ENCODE measurements at regions not wholly inside any gene's neighbourhood (a gene's known extent, or its start where the extent isn't known, plus 50 kb on each side); places are given as distances from the start of the nearest gene placed in this dataset.
"Not testable (repeated sequence)": the region's sequence is repeated elsewhere in the genome, so short reads cannot be mapped to it uniquely, and the experiment has no call there.

DNA sequence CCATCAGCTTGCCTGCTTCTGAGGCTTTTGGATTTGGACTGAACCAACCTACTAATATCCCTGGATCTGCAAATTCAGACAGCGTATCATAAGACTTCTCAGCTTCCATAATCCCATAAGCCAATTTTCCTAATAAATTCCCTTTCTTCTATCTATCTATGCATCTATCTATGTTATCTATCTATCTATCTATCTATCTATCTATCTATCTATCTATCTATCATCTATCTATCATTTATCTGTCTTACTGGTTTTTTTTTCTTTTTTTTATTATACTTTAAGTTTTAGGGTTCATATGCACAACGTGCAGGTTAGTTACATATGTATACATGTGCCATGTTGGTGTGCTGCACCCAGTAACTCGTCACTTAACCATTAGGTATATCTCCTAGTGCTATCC, 2045.4 kb upstream of the CDH6 start:
- Mint-ChIP-seq H3K27ac (no peak overlapping the region), H3K9me3 (peaks cover 28% of the 10 kb centered on the region), H3K4me1 (ENCODE audit: low read depth) (no peaks in the 10 kb centered on the region), H3K36me3 (ENCODE audit: low read depth) (no peaks in the 10 kb centered on the region), H3K27me3 (ENCODE audit: low read depth) (no peaks in the 10 kb centered on the region), H3K4me3 (ENCODE audit: low read depth) (no peak overlapping the region)
- DNase-seq (ENCODE audit: low spot score) = no peak
- intact Hi-C loops (cut with micrococcal nuclease) = no loop called here

DNA sequence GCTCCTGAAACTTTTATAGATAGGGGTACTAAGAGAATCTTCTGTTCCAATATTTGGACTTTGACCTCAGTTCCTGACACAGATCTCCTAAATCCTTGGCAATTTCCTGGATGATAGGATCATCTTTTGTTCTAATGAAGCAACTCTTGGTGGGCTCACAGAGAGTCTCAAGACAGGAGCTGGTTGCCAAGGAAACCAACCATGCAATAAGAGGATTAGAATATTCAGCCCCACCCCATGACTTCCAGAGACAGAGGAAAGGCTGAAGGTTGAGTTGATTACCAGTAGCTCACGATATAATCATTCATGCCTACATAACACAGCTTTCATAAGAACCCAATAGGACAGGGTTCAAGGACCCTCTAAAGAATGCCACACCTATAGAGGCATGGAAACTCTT, 2050.2 kb upstream of the CDH6 start:
- H3K4me1 Mint-ChIP-seq (ENCODE audit: low read depth) = no peaks in the 10 kb centered on the region
- no peak for DNase-seq (ENCODE audit: low spot score)
- no peaks in the 10 kb centered on the region for H3K27me3 Mint-ChIP-seq (ENCODE audit: low read depth)
- H3K9me3 Mint-ChIP-seq = peaks cover 24% of the 10 kb centered on the region
- H3K4me3 Mint-ChIP-seq (ENCODE audit: low read depth) = no peak overlapping the region
- H3K27ac Mint-ChIP-seq = no peak overlapping the region
- H3K36me3 Mint-ChIP-seq (ENCODE audit: low read depth) = no peaks in the 10 kb centered on the region
- intact Hi-C loops (cut with micrococcal nuclease) = no loop called here

DNA sequence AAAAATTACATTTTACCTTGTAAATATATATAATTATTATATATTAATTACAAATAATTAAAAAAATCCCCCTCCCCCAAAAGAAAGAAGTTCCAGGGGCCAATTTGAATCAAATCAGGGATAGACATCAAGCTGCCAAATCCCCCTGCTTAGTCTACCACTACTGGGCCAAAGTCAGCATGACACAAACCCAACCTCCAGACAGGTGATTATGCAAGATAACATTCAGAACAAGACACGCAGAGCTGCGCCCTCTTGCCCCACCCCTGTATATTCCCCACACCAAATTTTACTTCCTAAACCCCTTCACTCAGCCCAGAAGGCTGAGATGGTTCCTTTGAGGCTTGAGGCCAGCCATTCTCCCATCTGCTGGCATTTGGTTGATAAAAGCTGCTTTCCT, 2059.1 kb upstream of the CDH6 start:
- Mint-ChIP-seq H3K4me3 (ENCODE audit: low read depth) (no peak overlapping the region), H3K4me1 (ENCODE audit: low read depth) (no peaks in the 10 kb centered on the region), H3K9me3 (peaks cover 46% of the 10 kb centered on the region), H3K27ac (no peak overlapping the region), H3K36me3 (ENCODE audit: low read depth) (no peaks in the 10 kb centered on the region), H3K27me3 (ENCODE audit: low read depth) (no peaks in the 10 kb centered on the region)
- DNase-seq (ENCODE audit: low spot score) = no peak
- intact Hi-C loops (cut with micrococcal nuclease) = no loop called here

DNA sequence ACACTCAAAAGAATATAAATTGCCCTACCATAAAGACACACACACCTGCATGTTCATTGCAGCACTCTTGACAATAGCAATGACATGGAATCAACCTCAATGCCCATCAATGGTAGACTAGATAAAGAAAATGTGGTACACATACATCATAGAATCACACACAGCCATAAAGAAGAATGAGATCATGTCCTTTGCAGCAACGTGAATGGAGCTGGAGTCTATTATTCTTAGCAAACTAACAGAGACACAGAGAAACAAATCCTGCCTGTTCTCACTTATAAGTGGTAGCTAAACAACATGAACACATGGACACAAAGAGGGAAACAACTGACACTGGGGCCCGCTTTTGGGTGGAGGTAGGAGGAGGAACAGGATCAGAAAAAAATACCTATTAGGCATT, 2062.2 kb upstream of the CDH6 start:
- intact Hi-C loops (cut with micrococcal nuclease) = no loop called here
- H3K27ac Mint-ChIP-seq = no peak overlapping the region
- no peak overlapping the region for H3K4me3 Mint-ChIP-seq (ENCODE audit: low read depth)
- no peaks in the 10 kb centered on the region for H3K4me1 Mint-ChIP-seq (ENCODE audit: low read depth)
- no peaks in the 10 kb centered on the region for H3K36me3 Mint-ChIP-seq (ENCODE audit: low read depth)
- H3K9me3 Mint-ChIP-seq = peaks cover 47% of the 10 kb centered on the region
- no peaks in the 10 kb centered on the region for H3K27me3 Mint-ChIP-seq (ENCODE audit: low read depth)
- DNase-seq (ENCODE audit: low spot score) = no peak

DNA sequence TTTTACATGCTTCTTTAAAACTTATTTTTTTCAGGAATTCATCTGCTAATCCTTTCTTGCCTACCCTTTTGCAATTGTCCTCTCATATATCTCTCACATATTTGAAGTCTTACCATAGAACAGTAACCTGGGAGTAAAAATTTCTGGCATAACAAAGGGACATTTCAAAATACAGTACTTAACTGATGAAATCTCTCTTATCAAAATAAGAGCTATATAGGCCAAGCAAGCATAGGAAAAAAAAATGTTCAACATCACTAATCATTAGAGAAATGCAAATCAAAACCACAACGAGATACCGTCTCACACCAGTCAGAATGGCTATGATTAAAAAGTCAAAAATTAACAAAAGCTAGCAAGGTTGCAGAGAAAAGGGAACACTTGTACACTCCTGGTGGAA, 2062.7 kb upstream of the CDH6 start:
- H3K36me3 Mint-ChIP-seq (ENCODE audit: low read depth) = no peaks in the 10 kb centered on the region
- intact Hi-C loops (cut with micrococcal nuclease) = no loop called here
- no peak overlapping the region for H3K4me3 Mint-ChIP-seq (ENCODE audit: low read depth)
- H3K27ac Mint-ChIP-seq = no peak overlapping the region
- H3K4me1 Mint-ChIP-seq (ENCODE audit: low read depth) = no peaks in the 10 kb centered on the region
- peaks cover 45% of the 10 kb centered on the region for H3K9me3 Mint-ChIP-seq
- no peak for DNase-seq (ENCODE audit: low spot score)
- no peaks in the 10 kb centered on the region for H3K27me3 Mint-ChIP-seq (ENCODE audit: low read depth)

DNA sequence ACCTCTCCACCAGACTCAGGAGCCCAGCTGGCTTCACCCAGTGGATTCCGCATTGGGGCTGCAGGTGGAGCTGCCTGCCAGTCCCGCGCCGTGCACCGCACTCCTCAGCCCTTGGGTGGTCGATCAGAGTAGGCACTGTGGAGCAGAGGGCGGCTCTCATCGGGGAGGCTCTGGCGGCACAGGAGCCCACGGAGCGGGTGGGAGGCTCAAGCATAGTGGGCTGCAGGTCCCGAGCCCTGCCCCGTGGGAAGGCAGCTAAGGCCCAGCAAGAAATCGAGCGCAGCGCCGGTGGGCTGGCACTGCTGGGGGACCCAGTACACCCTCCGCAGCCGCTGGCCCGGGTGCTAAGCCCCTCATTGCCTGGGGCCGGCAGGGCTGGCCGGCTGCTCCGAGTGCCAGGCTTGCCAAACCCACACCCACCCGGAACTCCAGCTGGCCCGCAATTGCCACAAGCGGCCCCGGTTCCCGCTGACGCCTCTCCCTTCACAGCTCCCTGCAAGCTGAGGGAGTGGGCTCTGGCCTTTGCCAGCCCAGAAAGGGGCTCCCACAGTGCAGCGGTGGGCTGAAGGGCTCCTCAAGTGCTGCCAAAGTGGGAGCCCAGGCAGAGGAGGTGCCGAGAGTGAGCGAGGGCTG, 2065.8 kb upstream of the CDH6 start:
- H3K27me3 Mint-ChIP-seq (ENCODE audit: low read depth); H3K27ac Mint-ChIP-seq; intact Hi-C loops (cut with micrococcal nuclease); H3K4me1 Mint-ChIP-seq (ENCODE audit: low read depth); H3K4me3 Mint-ChIP-seq (ENCODE audit: low read depth); H3K36me3 Mint-ChIP-seq (ENCODE audit: low read depth); DNase-seq (ENCODE audit: low spot score): not testable (repeated sequence)
- peaks cover 38% of the 10 kb centered on the region for H3K9me3 Mint-ChIP-seq

DNA sequence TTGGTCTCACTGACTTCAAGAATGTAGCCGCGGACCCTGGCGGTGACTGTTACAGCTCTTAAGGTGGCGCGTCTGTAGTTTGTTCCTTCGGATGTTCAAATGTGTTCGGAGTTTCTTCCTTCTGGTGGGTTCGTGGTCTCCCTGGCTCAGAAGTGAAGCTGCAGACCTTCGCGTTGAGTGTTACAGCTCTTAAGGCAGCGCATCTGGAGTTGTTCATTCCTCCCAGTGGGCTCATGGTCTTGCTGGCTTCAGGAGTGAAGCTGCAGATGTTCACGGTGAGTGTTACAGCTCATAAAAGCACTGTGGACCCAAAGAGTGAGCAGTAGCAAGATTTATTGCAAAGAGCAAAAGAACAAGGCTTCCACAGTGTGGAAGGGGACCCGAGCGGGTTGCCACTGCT, 2067.0 kb upstream of the CDH6 start:
- H3K4me3 Mint-ChIP-seq (ENCODE audit: low read depth); H3K27ac Mint-ChIP-seq; intact Hi-C loops (cut with micrococcal nuclease); H3K4me1 Mint-ChIP-seq (ENCODE audit: low read depth); H3K27me3 Mint-ChIP-seq (ENCODE audit: low read depth); H3K36me3 Mint-ChIP-seq (ENCODE audit: low read depth); DNase-seq (ENCODE audit: low spot score): not testable (repeated sequence)
- H3K9me3 Mint-ChIP-seq = peaks cover 40% of the 10 kb centered on the region

DNA sequence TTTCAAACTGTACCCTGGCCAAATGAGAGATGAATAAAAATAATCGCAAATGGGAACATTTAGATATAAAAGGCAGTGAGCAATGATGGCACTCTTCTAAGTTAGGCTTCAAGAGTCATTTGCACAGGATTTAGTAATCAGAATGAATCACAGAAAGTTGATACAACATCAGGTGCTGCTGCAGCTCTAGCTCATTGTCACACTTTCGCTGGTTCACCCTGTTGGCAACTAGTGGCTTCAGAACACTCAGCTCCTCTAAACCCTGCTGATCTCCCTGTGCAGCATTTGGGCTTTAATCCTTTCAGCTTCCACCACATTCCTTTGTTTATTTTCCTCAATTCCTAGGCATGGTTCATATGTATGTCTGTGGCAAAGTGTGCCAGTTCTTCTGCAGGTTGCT, 2071.2 kb upstream of the CDH6 start:
- H3K27me3 Mint-ChIP-seq (ENCODE audit: low read depth) = no peaks in the 10 kb centered on the region
- H3K27ac Mint-ChIP-seq = no peak overlapping the region
- peaks cover 35% of the 10 kb centered on the region for H3K9me3 Mint-ChIP-seq
- intact Hi-C loops (cut with micrococcal nuclease) = no loop called here
- H3K4me3 Mint-ChIP-seq (ENCODE audit: low read depth) = no peak overlapping the region
- DNase-seq (ENCODE audit: low spot score) = no peak
- H3K36me3 Mint-ChIP-seq (ENCODE audit: low read depth) = no peaks in the 10 kb centered on the region
- no peaks in the 10 kb centered on the region for H3K4me1 Mint-ChIP-seq (ENCODE audit: low read depth)

DNA sequence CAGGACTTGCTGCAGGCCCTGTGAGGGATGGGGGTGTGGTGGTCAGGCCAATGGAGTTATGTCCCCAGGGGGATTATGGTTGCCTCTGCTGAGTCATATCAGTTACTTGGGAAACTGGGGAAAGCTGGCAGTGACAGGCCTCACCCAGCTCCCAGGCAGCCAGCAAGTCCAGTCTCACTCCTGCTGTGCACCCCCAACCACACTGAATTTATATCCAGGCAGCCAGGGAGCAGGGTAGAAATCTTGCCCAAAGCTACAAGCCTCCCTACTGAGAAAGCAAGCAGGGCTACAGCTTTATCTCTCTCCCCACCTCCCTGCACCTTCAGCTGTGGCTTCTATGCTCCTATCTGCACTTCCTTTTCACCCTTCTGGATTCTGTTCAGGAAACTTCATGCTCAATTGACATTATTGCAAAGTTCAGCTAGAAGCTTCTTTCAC, 2076.0 kb upstream of the CDH9 start:
- no peak for DNase-seq (ENCODE audit: low spot score)
- Mint-ChIP-seq H3K27ac (no peak overlapping the region), H3K4me1 (ENCODE audit: low read depth) (no peaks in the 10 kb centered on the region), H3K27me3 (ENCODE audit: low read depth) (no peaks in the 10 kb centered on the region), H3K36me3 (ENCODE audit: low read depth) (no peaks in the 10 kb centered on the region), H3K4me3 (ENCODE audit: low read depth) (no peak overlapping the region), H3K9me3 (peaks cover 55% of the 10 kb centered on the region)
- intact Hi-C loops (cut with micrococcal nuclease) = no loop called here

DNA sequence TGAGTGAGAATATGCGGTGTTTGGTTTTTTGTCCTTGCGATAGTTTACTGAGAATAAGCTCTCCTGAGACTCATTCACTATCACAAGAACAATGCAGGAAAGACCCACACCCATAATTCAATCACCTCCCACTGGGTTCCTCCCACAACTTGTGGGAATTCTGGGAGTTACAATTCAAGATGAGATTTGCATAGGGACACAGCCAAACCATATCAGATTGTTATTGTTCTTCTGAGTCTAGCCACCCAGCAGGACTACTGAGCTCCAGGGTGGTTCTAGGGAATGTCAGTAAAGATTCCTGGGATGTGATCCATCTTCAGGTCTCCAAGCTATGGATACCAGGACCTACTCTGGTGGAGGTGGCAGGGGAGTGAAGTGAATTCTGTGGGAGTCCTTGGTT, 2075.1 kb upstream of the CDH9 start:
- no peak for DNase-seq (ENCODE audit: low spot score)
- Mint-ChIP-seq H3K36me3 (ENCODE audit: low read depth) (no peaks in the 10 kb centered on the region), H3K9me3 (peaks cover 59% of the 10 kb centered on the region), H3K27ac (no peak overlapping the region), H3K4me1 (ENCODE audit: low read depth) (no peaks in the 10 kb centered on the region), H3K4me3 (ENCODE audit: low read depth) (no peak overlapping the region), H3K27me3 (ENCODE audit: low read depth) (no peaks in the 10 kb centered on the region)
- intact Hi-C loops (cut with micrococcal nuclease) = no loop called here

DNA sequence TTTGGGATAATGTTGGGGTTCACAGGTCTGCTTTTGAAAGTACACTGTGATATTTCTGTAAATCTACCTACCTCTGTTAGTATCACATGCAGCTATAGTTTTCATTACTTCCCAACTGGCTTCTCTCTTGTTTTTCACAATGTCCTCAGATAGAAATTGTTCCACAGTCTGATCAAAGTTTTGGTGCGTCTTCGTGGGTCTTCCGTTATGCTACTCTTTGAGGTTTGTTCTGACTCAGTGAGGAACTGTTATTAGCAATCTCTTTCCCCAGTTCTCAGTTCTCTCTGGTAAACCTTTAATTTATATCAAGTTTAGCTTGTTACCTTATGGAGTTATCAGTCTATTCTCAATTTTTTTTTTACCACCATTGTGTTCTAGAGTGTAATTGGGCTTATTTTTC, 2061.2 kb upstream of the CDH9 start:
- Mint-ChIP-seq H3K27me3 (ENCODE audit: low read depth) (no peaks in the 10 kb centered on the region), H3K4me1 (ENCODE audit: low read depth) (no peaks in the 10 kb centered on the region), H3K36me3 (ENCODE audit: low read depth) (no peaks in the 10 kb centered on the region), H3K9me3 (peaks cover 40% of the 10 kb centered on the region), H3K4me3 (ENCODE audit: low read depth) (no peak overlapping the region), H3K27ac (no peak overlapping the region)
- DNase-seq (ENCODE audit: low spot score) = no peak
- intact Hi-C loops (cut with micrococcal nuclease) = no loop called here

DNA sequence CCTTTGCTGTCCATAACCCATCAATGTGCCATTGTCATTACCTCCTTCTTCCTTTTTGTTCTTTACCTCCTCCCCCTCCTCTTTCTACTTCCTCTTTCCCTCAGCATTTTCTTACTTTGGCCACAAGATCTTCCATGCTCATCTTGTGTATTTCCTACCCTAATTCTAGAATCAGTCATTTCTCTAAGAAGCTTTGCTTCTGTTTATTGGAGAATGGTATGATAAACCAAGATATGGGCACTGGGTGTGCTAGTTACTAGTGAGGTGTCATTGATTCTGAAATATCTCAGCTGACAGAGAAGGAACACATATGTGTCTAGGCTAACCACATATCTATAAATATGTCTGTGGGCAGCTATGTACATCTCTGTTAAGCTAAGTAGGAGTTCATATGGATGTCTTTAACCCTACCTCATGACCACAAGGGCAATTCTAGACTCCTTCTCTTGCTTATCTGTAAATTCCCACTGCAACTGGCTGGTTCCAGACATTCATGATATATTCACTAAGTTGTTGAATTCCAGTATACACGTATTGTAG, 2051.3 kb upstream of the CDH9 start:
- DNase-seq (ENCODE audit: low spot score) = no peak
- Mint-ChIP-seq H3K4me1 (ENCODE audit: low read depth) (no peaks in the 10 kb centered on the region), H3K27me3 (ENCODE audit: low read depth) (no peaks in the 10 kb centered on the region), H3K27ac (no peak overlapping the region), H3K36me3 (ENCODE audit: low read depth) (no peaks in the 10 kb centered on the region), H3K9me3 (peaks cover 44% of the 10 kb centered on the region), H3K4me3 (ENCODE audit: low read depth) (no peak overlapping the region)
- intact Hi-C loops (cut with micrococcal nuclease) = no loop called here

DNA sequence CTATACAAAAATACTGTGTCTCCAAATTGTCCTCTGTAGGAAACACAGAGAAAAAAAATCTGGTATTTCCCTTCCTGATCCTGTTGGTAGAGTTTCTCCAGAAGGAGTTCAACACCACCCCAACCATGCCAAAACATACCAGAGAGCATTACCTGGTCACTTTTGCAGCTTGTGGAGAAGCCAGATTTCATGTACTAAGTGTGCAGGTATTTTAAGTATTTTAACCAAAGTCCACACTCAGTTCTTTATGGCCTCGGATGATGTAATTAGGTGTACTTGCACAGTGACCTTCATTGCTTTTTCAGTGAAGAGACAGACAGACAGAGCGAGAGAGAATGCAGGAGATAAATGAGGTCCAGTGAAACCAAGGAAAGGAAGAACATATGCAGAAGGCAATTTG, 2046.8 kb upstream of the CDH9 start:
- Mint-ChIP-seq H3K4me1 (ENCODE audit: low read depth) (no peaks in the 10 kb centered on the region), H3K36me3 (ENCODE audit: low read depth) (no peaks in the 10 kb centered on the region), H3K27ac (no peak overlapping the region), H3K27me3 (ENCODE audit: low read depth) (no peaks in the 10 kb centered on the region), H3K9me3 (peaks cover 55% of the 10 kb centered on the region), H3K4me3 (ENCODE audit: low read depth) (no peak overlapping the region)
- no peak for DNase-seq (ENCODE audit: low spot score)
- intact Hi-C loops (cut with micrococcal nuclease) = no loop called here

DNA sequence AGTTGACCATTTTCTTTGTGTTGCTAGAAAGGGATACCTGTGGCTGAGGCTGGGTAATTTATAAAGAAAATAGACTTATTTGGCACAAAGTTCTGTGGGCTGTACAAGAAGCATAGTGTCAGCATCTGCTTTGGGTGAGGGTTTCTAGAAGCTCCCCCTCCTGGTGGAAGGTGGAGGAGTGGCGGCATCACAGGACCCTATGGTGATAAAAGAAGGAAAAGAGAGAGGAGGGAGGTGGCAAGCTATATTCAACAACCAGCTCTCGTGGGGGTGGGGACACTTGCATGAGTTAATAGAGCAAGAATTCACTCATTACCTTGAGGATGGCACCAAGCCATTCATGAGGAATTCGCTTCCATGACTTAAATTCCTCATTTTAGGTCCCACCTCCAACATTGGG, 2041.4 kb upstream of the CDH9 start:
- Mint-ChIP-seq H3K4me3 (ENCODE audit: low read depth) (no peak overlapping the region), H3K4me1 (ENCODE audit: low read depth) (no peaks in the 10 kb centered on the region), H3K9me3 (peaks cover 42% of the 10 kb centered on the region), H3K27me3 (ENCODE audit: low read depth) (no peaks in the 10 kb centered on the region), H3K27ac (no peak overlapping the region), H3K36me3 (ENCODE audit: low read depth) (no peaks in the 10 kb centered on the region)
- intact Hi-C loops (cut with micrococcal nuclease) = no loop called here
- DNase-seq (ENCODE audit: low spot score) = no peak
